ENCODE measurements at regions not wholly inside any gene's neighbourhood (a gene's known extent, or its start where the extent isn't known, plus 50 kb on each side); places are given as distances from the start of the nearest gene placed in this dataset.

DNA sequence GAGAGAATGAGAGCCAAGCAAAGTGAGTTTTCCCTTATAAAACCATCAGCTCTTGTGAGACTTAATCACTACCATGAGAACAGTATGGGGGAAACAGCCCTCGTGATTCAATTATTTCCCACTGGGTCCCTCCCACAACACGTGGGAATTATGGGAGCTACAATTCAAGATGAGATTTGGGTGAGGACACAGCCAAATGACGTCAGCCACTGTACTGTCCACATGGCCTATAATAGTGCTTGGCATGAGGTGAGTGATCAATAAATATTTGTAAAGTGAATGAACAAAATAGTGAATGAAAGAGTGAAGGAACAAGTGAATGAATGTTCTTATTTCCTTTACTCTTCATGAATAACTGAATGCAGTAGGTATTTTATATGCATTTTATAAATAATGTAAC lies 199.1 kb upstream of the GOT2 start:
- TF ChIP-seq, protein P1, sequence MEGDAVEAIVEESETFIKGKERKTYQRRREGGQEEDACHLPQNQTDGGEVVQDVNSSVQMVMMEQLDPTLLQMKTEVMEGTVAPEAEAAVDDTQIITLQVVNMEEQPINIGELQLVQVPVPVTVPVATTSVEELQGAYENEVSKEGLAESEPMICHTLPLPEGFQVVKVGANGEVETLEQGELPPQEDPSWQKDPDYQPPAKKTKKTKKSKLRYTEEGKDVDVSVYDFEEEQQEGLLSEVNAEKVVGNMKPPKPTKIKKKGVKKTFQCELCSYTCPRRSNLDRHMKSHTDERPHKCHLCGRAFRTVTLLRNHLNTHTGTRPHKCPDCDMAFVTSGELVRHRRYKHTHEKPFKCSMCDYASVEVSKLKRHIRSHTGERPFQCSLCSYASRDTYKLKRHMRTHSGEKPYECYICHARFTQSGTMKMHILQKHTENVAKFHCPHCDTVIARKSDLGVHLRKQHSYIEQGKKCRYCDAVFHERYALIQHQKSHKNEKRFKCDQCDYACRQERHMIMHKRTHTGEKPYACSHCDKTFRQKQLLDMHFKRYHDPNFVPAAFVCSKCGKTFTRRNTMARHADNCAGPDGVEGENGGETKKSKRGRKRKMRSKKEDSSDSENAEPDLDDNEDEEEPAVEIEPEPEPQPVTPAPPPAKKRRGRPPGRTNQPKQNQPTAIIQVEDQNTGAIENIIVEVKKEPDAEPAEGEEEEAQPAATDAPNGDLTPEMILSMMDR (IDR thresholded peaks at IDR 0.05; ENCODE audit: poor library complexity), result no peak
- TF ChIP-seq EZH2phosphoT487 (IDR thresholded peaks at IDR 0.05; ENCODE audit: low read depth, severe bottlenecking, unreplicated experiment) (no peak), EZH2 (IDR thresholded peaks at IDR 0.05; ENCODE audit: borderline replicate concordance) (no peak)

Data from hepatocyte (in vitro differentiated cells).